Activated B cell treated with CpG ODN at 0.5 μM for 24 hours (primary cell): ENCODE measurements at regions not wholly inside any gene's neighbourhood (a gene's known extent, or its start where the extent isn't known, plus 50 kb on each side); places are given as distances from the start of the nearest gene placed in this dataset.

Source experiments
- ATAC-seq: fragments of 200-7000 bp; cut with Tn5 transposase; one replicate; pipeline ENCODE4 v1.10.0; 2021; ENCODE audit warnings: low read depth, mild to moderate bottlenecking, moderate library complexity
- CTCF ChIA-PET: fragments of 350-600 bp; sonication (Branson Sonifier 250); formaldehyde crosslinking; loops from one replicate; lab custom pipeline; 2021; ENCODE audit warnings: antibody characterized with exemption; lab: Charles Lee
- POLR2A ChIA-PET: fragments of 350-600 bp; sonication (Branson Sonifier 250); formaldehyde crosslinking; loops from one replicate; lab custom pipeline; 2021; ENCODE audit warnings: antibody characterized with exemption; lab: Charles Lee
- DNase-seq: peaks from one replicate; pipeline ENCODE4 v3.0.0; 2022
- H3K27ac Mint-ChIP-seq: one replicate; pipeline ENCODE4 v1.8.0; 2020; ENCODE audit warnings: mixed read lengths
- H3K27me3 Mint-ChIP-seq: one replicate; pipeline ENCODE4 v1.8.0; 2021; ENCODE audit warnings: mixed read lengths
- H3K36me3 Mint-ChIP-seq: one replicate; pipeline ENCODE4 v1.8.0; 2021; ENCODE audit warnings: low read depth, mixed read lengths
- H3K4me1 Mint-ChIP-seq: one replicate; pipeline ENCODE4 v1.8.0; 2021; ENCODE audit warnings: mixed read lengths
- H3K4me3 Mint-ChIP-seq: one replicate; pipeline ENCODE4 v1.8.0; 2020; ENCODE audit warnings: mild to moderate bottlenecking, mixed read lengths
- H3K9me3 Mint-ChIP-seq: one replicate; pipeline ENCODE4 v1.8.0; 2020; ENCODE audit warnings: mixed read lengths
- intact Hi-C: fragments of 100-400 bp; cut with micrococcal nuclease; formaldehyde crosslinking; loops from one replicate; pipeline ENCODE4 v1.15.1; 2024
- TF ChIP-seq, protein P1 (sequence below): fragments of 200-600 bp; IDR thresholded peaks from one replicate; pipeline ENCODE4 v1.8.0; 2022; ENCODE audit warnings: antibody characterized with exemption, mild to moderate bottlenecking

- no peak overlapping the region for H3K4me3 Mint-ChIP-seq
- TF ChIP-seq, protein P1, sequence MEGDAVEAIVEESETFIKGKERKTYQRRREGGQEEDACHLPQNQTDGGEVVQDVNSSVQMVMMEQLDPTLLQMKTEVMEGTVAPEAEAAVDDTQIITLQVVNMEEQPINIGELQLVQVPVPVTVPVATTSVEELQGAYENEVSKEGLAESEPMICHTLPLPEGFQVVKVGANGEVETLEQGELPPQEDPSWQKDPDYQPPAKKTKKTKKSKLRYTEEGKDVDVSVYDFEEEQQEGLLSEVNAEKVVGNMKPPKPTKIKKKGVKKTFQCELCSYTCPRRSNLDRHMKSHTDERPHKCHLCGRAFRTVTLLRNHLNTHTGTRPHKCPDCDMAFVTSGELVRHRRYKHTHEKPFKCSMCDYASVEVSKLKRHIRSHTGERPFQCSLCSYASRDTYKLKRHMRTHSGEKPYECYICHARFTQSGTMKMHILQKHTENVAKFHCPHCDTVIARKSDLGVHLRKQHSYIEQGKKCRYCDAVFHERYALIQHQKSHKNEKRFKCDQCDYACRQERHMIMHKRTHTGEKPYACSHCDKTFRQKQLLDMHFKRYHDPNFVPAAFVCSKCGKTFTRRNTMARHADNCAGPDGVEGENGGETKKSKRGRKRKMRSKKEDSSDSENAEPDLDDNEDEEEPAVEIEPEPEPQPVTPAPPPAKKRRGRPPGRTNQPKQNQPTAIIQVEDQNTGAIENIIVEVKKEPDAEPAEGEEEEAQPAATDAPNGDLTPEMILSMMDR: no peak
- H3K27ac Mint-ChIP-seq: no peak overlapping the region
- no peaks in the 10 kb centered on the region for H3K36me3 Mint-ChIP-seq
- no peaks in the 10 kb centered on the region for H3K9me3 Mint-ChIP-seq
- ChIA-PET CTCF (no interaction called here), POLR2A (no interaction called here)
- H3K27me3 Mint-ChIP-seq: no peaks in the 10 kb centered on the region
- H3K4me1 Mint-ChIP-seq: no peaks in the 10 kb centered on the region
- no peak for ATAC-seq
- intact Hi-C loops: no loop called here
- no peak for DNase-seq
These were observed 155.4 kb upstream of the ANO5 start for GRCh38 chr11:22037505-22037904.

- no peak overlapping the region for H3K4me3 Mint-ChIP-seq
- CTCF ChIA-PET: no interaction called here
- POLR2A ChIA-PET: no interaction called here
- H3K4me1 Mint-ChIP-seq: no peaks in the 10 kb centered on the region
- TF ChIP-seq, protein P1: no peak
- no peaks in the 10 kb centered on the region for H3K27me3 Mint-ChIP-seq
- no peak for DNase-seq
- H3K9me3 Mint-ChIP-seq: no peaks in the 10 kb centered on the region
- no peaks in the 10 kb centered on the region for H3K36me3 Mint-ChIP-seq
- no peak for ATAC-seq
- H3K27ac Mint-ChIP-seq: no peak overlapping the region
- intact Hi-C loops: no loop called here
These were observed 151.8 kb upstream of the ANO5 start for GRCh38 chr11:22041039-22041438.

DNA sequence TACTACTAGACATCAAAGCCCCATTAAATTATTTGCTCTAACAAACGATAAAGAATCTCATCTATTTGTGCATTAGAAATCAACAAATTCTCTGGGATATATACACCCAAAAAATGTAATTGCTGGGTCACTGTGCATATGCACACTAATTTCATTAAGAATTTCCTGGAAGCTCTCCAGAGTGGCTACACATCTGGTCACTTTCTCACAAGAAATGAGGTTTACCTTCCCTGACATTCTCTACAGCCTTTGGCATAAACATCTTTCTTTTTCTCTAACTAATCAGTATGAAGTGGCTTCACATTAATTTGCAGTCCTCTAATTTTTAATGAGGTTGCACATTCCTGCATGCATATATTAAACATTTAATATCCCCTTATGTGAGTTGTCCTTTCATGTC lies 150.8 kb upstream of the ANO5 start:
- DNase-seq (no peak), ATAC-seq (no peak)
- TF ChIP-seq, protein P1: no peak
- no peaks in the 10 kb centered on the region for H3K9me3 Mint-ChIP-seq
- intact Hi-C loops: no loop called here
- H3K4me3 Mint-ChIP-seq: no peak overlapping the region
- H3K27ac Mint-ChIP-seq: no peak overlapping the region
- H3K36me3 Mint-ChIP-seq: no peaks in the 10 kb centered on the region
- ChIA-PET POLR2A (no interaction called here), CTCF (no interaction called here)
- H3K27me3 Mint-ChIP-seq: no peaks in the 10 kb centered on the region
- H3K4me1 Mint-ChIP-seq: no peaks in the 10 kb centered on the region

GRCh38 chr11:22044126-22044525 lies 148.8 kb upstream of the ANO5 start:
- TF ChIP-seq, protein P1: no peak
- Mint-ChIP-seq H3K36me3 (no peaks in the 10 kb centered on the region), H3K4me1 (no peaks in the 10 kb centered on the region), H3K27ac (no peak overlapping the region), H3K27me3 (no peaks in the 10 kb centered on the region), H3K4me3 (no peak overlapping the region), H3K9me3 (no peaks in the 10 kb centered on the region)
- no peak for ATAC-seq
- ChIA-PET CTCF (no interaction called here), POLR2A (no interaction called here)
- DNase-seq: no peak
- intact Hi-C loops: no loop called here

- Mint-ChIP-seq H3K9me3 (peaks cover 11% of the 10 kb centered on the region), H3K4me1 (no peaks in the 10 kb centered on the region), H3K27me3 (no peaks in the 10 kb centered on the region), H3K36me3 (no peaks in the 10 kb centered on the region), H3K27ac (no peak overlapping the region), H3K4me3 (no peak overlapping the region)
- CTCF ChIA-PET: no interaction called here
- ATAC-seq (no peak), DNase-seq (no peak)
- TF ChIP-seq, protein P1: no peak
- intact Hi-C loops: no loop called here
- POLR2A ChIA-PET: no interaction called here
These were observed 143.6 kb upstream of the ANO5 start for GRCh38 chr11:22049276-22049675.
